PC-3 (cell line): ENCODE measurements at regions not wholly inside any gene's neighbourhood (a gene's known extent, or its start where the extent isn't known, plus 50 kb on each side); places are given as distances from the start of the nearest gene placed in this dataset.

Experiments used
- CTCF ChIP-seq: fragments of 300-600 bp; sonication (generic); conservative IDR thresholded peaks from 2 replicates; pipeline ENCODE4 v1.5.1; 2017; ENCODE audit warnings: antibody characterized with exemption, low read depth, mild to moderate bottlenecking, low read length
- EZH2 ChIP-seq: fragments of 300-600 bp; sonication (generic); IDR thresholded peaks from one replicate; pipeline ENCODE4 v1.6.1; 2017; ENCODE audit warnings: antibody characterized with exemption, mild to moderate bottlenecking, low read length; ENCODE audit not compliant: unreplicated experiment
- EZH2phosphoT487 ChIP-seq: fragments of 300-600 bp; sonication (generic); IDR thresholded peaks from 2 replicates; pipeline ENCODE4 v1.6.1; 2018; ENCODE audit warnings: mild to moderate bottlenecking, antibody characterized with exemption, low read length, borderline replicate concordance

GRCh38 chr4:10897076-10897475 is 212.5 kb upstream of the CLNK start:
- no peak for TF ChIP-seq CTCF
- TF ChIP-seq EZH2phosphoT487 = no peak
- no peak for TF ChIP-seq EZH2
